ENCODE measurements at regions not wholly inside any gene's neighbourhood (a gene's known extent, or its start where the extent isn't known, plus 50 kb on each side); places are given as distances from the start of the nearest gene placed in this dataset.
A peak's percentile ranks its signal among the peaks of the same experiment; 100 is the strongest.

GRCh38 chr3:117622171-117622841 lies 912.7 kb downstream of the TUSC7 start:
- TF ChIP-seq, protein P1, sequence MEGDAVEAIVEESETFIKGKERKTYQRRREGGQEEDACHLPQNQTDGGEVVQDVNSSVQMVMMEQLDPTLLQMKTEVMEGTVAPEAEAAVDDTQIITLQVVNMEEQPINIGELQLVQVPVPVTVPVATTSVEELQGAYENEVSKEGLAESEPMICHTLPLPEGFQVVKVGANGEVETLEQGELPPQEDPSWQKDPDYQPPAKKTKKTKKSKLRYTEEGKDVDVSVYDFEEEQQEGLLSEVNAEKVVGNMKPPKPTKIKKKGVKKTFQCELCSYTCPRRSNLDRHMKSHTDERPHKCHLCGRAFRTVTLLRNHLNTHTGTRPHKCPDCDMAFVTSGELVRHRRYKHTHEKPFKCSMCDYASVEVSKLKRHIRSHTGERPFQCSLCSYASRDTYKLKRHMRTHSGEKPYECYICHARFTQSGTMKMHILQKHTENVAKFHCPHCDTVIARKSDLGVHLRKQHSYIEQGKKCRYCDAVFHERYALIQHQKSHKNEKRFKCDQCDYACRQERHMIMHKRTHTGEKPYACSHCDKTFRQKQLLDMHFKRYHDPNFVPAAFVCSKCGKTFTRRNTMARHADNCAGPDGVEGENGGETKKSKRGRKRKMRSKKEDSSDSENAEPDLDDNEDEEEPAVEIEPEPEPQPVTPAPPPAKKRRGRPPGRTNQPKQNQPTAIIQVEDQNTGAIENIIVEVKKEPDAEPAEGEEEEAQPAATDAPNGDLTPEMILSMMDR (IDR thresholded peaks at IDR 0.05; ENCODE audit: control insufficient read depth, insufficient read depth, low read depth, low read length, missing control alignments): no peak
- no peak overlapping the region for H3K4me3 ChIP-seq (ENCODE audit: control insufficient read depth, low read depth, low read length)
- DNase-seq (ENCODE audit: low read depth): peak; percentile 32

DNA sequence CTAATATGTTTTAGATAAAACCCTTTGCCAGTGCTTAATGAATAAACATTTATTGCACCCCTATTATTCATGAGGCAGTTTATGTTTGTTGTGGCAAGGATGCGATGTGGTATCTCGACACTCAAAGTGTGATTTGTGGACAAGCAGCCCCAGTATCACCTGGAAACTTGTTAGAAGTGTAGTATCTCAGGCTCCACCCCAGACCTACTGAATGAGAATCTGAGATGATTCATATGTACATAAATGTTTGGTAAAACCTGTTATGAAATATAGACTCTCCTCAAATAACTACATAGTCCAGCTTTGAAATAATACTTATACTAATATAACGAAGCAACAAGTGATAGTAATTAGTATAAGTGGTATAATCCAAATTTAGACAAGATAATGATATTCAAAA lies 914.8 kb downstream of the TUSC7 start:
- DNase-seq (ENCODE audit: low read depth): no peak
- no peak overlapping the region for H3K4me3 ChIP-seq (ENCODE audit: control insufficient read depth, low read depth, low read length)
- TF ChIP-seq, protein P1 (IDR thresholded peaks at IDR 0.05; ENCODE audit: control insufficient read depth, insufficient read depth, low read depth, low read length, missing control alignments): no peak

DNA sequence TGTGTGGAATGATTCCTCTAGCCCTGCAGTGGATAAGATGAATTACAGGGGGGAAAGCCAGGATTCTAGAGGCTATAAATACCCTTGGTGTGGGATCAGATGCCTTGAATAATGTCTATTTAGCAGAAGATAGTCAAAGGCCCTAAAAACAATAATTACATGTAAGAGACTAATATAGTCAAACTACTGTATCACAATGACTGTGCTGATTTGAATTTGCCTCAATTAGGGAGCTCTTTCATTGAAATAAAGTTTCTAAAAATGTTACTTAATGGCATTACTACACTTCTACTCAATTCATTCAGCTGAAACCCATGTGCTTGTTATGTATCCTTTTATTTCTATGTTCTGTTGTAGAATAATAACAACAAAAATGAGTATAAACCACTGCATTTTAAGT lies 915.6 kb downstream of the TUSC7 start:
- H3K4me3 ChIP-seq (ENCODE audit: control insufficient read depth, low read depth, low read length): no peak overlapping the region
- TF ChIP-seq, protein P1 (IDR thresholded peaks at IDR 0.05; ENCODE audit: control insufficient read depth, insufficient read depth, low read depth, low read length, missing control alignments): no peak
- no peak for DNase-seq (ENCODE audit: low read depth)

DNA sequence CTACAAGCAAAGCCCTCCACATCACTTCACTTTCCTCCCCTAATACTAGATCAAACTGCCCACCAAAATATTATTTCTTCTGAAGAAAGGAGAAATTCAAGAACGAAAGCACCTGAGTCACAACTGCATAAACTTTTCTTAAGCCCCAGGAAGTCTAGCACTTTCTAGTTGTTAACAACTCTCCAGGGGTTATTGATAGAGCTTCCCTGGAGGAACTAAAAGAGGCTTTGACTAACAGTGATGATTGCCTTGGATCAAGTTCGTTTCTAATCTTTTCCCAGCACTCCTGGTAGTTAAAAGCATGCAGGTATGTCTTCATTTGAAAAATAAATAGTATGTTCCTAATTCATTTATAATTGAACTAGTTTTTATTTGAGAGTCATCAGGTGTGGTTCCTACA lies 917.0 kb downstream of the TUSC7 start:
- TF ChIP-seq, protein P1 (IDR thresholded peaks at IDR 0.05; ENCODE audit: control insufficient read depth, insufficient read depth, low read depth, low read length, missing control alignments): no peak
- no peak overlapping the region for H3K4me3 ChIP-seq (ENCODE audit: control insufficient read depth, low read depth, low read length)
- no peak for DNase-seq (ENCODE audit: low read depth)

DNA sequence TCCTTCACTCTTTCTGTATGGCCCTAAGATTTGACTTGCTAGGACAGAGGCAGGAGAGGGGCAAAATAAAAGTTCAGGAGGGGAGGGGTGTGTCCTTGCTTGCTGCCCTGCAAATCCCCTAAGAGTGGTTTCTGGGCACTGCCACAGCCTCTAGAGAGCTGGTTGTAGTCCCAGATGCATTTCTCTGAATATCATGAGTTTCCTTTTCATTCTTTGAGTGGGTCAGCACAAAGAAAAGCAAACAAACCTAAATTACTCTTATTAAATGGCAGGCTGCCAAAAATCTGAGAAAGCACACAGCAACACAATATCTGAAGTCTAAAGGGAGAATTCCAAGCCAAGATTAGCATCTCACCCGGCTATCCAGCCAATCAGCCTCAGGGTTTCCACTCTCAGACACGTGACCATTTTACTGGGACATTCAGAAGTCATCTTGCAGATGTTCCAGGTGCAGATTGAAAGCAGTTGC lies 919.3 kb downstream of the TUSC7 start:
- TF ChIP-seq, protein P1 (IDR thresholded peaks at IDR 0.05; ENCODE audit: control insufficient read depth, insufficient read depth, low read depth, low read length, missing control alignments): no peak
- no peak for DNase-seq (ENCODE audit: low read depth)
- H3K4me3 ChIP-seq (ENCODE audit: control insufficient read depth, low read depth, low read length): no peak overlapping the region

GRCh38 chr3:117629505-117629904 lies 919.9 kb downstream of the TUSC7 start:
- DNase-seq (ENCODE audit: low read depth): no peak
- TF ChIP-seq, protein P1 (IDR thresholded peaks at IDR 0.05; ENCODE audit: control insufficient read depth, insufficient read depth, low read depth, low read length, missing control alignments): no peak
- no peak overlapping the region for H3K4me3 ChIP-seq (ENCODE audit: control insufficient read depth, low read depth, low read length)
